ENCODE measurements at regions not wholly inside any gene's neighbourhood (a gene's known extent, or its start where the extent isn't known, plus 50 kb on each side); places are given as distances from the start of the nearest gene placed in this dataset.

DNA sequence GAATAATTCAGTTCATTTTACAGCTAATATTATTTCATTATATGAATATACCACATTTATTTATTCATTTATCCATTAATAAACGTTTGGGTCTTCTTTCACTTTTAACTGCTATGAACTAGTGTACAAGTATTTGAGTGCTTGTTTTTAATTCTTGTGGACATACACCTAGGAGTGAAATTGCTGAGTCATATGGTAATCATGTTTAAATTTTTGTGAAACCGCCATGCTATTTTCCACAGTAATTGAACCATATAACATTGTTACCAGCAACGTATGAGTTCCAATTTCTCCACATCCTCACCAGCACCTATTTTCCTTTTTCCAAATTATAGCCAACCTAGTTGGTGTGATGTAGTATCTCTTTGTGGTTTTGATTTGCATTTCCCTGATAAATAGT is 388.2 kb downstream of the MAGEE1 start:
- TF ChIP-seq POLR2A (IDR thresholded peaks at IDR 0.05), result no peak
- TF ChIP-seq, protein P1, sequence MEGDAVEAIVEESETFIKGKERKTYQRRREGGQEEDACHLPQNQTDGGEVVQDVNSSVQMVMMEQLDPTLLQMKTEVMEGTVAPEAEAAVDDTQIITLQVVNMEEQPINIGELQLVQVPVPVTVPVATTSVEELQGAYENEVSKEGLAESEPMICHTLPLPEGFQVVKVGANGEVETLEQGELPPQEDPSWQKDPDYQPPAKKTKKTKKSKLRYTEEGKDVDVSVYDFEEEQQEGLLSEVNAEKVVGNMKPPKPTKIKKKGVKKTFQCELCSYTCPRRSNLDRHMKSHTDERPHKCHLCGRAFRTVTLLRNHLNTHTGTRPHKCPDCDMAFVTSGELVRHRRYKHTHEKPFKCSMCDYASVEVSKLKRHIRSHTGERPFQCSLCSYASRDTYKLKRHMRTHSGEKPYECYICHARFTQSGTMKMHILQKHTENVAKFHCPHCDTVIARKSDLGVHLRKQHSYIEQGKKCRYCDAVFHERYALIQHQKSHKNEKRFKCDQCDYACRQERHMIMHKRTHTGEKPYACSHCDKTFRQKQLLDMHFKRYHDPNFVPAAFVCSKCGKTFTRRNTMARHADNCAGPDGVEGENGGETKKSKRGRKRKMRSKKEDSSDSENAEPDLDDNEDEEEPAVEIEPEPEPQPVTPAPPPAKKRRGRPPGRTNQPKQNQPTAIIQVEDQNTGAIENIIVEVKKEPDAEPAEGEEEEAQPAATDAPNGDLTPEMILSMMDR (IDR thresholded peaks at IDR 0.05), result no peak

Measured in testis (tissue), 2 donors.